ENCODE measurements at regions not wholly inside any gene's neighbourhood (a gene's known extent, or its start where the extent isn't known, plus 50 kb on each side); places are given as distances from the start of the nearest gene placed in this dataset.

DNA sequence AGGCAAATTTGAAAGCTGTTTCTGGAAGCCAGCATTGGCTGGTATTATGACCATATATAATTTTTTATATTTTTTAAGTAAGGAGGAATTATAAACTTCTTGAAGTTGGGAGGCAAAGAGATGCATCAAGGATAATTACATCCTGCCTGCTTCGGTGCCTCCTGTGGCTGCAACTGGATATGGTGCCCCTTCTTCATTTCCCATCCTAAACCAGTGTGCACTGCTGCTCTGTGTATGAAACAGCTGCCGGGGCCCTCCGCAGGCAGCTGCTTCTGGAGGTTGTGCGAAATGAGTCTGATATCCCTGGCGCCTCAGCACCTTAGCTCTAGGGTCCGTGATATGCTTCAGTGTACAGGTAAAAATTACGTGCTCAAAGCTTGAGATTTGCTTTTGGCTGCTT is 304.2 kb downstream of the ENC1 start:
- TF ChIP-seq, protein P1, sequence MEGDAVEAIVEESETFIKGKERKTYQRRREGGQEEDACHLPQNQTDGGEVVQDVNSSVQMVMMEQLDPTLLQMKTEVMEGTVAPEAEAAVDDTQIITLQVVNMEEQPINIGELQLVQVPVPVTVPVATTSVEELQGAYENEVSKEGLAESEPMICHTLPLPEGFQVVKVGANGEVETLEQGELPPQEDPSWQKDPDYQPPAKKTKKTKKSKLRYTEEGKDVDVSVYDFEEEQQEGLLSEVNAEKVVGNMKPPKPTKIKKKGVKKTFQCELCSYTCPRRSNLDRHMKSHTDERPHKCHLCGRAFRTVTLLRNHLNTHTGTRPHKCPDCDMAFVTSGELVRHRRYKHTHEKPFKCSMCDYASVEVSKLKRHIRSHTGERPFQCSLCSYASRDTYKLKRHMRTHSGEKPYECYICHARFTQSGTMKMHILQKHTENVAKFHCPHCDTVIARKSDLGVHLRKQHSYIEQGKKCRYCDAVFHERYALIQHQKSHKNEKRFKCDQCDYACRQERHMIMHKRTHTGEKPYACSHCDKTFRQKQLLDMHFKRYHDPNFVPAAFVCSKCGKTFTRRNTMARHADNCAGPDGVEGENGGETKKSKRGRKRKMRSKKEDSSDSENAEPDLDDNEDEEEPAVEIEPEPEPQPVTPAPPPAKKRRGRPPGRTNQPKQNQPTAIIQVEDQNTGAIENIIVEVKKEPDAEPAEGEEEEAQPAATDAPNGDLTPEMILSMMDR (IDR thresholded peaks at IDR 0.05; ENCODE audit: control insufficient read depth, insufficient read depth, low read depth, low read length, missing control alignments) = peak; percentile 22
- H3K4me3 ChIP-seq (ENCODE audit: control insufficient read depth, low read depth, low read length) = no peak overlapping the region
- no peak for DNase-seq (ENCODE audit: low read depth)

DNA sequence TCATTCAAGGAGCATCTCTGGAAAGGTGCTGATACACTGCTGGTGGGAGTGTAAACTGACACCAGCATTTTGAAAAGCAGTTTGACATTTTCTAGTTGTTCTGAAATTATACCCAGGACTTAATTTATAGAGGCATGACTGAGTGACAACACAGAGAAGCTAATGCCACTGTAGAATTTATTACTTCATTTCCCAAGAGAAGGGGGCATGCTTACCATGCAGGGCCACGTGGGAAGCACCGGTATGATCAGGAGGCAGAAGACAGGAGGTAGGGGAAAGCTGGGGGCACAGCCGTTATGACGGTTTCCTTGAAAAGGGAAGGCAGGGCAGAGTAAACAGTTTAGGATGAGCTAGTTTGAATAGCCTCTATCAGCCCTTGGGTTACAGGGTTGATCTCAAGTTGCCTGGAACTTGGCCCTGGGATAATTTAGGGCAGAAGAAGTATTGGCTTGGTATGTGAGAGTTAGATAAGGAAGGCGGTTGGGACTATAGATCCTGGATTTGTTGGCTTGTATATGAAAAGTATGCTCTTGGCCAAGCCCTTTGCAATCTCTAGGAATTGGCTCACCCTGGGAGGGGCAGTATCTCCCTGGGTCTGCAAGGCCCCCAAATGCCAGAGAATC is 305.7 kb downstream of the ENC1 start:
- no peak for DNase-seq (ENCODE audit: low read depth)
- H3K4me3 ChIP-seq (ENCODE audit: control insufficient read depth, low read depth, low read length) = no peak overlapping the region
- TF ChIP-seq, protein P1 (IDR thresholded peaks at IDR 0.05; ENCODE audit: control insufficient read depth, insufficient read depth, low read depth, low read length, missing control alignments) = no peak

DNA sequence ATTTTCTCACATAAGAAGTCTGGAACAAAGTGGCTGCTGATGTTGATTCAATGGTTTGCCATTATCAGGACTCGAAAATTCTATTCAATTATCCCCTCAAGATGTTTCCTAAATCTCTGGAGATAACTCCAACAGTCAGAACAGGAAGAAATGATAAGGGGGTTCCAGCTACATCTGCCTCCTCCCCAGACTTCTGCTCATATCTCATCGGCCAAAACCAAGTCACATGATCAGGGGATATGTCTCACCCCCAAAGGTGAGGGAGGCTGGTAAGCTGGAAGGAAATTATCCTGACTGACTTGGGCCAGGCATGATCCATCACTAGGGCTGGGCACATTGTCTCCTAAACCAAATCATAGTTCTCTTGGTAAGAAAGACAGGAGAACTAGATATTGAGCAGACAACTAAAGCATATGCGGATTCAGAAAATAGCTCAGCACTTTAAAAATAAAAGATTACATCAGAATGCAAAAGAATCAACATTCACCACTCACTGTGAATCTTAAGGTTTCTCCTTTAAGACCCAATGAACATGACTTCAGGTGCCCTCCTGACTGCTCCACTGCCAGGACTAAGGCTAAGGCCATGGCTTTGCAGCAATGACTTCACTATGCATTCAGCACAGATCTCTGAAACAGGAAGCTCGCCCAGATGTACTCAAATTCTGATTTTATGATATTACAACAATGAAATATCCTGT is 306.3 kb downstream of the ENC1 start:
- no peak for DNase-seq (ENCODE audit: low read depth)
- TF ChIP-seq, protein P1 (IDR thresholded peaks at IDR 0.05; ENCODE audit: control insufficient read depth, insufficient read depth, low read depth, low read length, missing control alignments) = no peak
- H3K4me3 ChIP-seq (ENCODE audit: control insufficient read depth, low read depth, low read length) = no peak overlapping the region

DNA sequence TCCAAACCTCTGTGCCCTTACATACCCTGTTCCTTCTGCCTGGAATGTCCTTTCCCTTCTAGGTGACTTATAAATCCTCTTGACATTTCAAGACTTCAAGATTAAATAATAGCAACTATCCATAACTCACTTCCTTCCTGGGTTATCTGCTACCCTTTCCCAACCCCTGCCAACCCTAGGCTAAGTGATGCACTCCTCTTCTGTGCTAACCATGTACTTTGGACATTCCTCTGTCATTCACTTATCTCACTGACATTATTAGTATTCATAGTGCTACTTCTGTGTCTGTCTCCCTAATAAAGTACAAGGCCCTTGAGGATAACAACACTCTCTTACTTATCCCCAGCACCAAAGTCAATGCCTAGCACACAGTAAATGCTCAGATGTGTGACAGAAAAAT is 307.1 kb downstream of the ENC1 start:
- TF ChIP-seq, protein P1 (IDR thresholded peaks at IDR 0.05; ENCODE audit: control insufficient read depth, insufficient read depth, low read depth, low read length, missing control alignments) = no peak
- H3K4me3 ChIP-seq (ENCODE audit: control insufficient read depth, low read depth, low read length) = no peak overlapping the region
- DNase-seq (ENCODE audit: low read depth) = no peak

DNA sequence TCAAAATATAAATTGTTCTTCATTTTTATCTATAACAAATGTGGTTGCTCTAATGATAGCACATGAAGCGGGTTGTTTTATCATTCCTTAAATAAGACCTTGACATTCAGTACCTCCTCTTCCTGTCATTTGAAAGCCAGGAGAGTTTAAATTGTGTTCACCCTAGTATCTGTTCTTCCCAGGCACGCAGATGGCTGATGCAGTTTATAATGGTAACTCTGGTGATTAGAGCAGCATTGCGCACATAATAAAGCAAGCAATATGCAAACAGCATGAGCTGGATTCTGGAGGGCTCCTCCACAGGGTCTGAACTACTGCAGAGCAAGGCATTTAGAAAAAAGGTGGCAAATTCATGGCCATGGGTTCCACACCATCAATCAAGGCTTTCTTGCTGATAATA is 307.8 kb downstream of the ENC1 start:
- DNase-seq (ENCODE audit: low read depth) = no peak
- H3K4me3 ChIP-seq (ENCODE audit: control insufficient read depth, low read depth, low read length) = no peak overlapping the region
- TF ChIP-seq, protein P1 (IDR thresholded peaks at IDR 0.05; ENCODE audit: control insufficient read depth, insufficient read depth, low read depth, low read length, missing control alignments) = no peak

DNA sequence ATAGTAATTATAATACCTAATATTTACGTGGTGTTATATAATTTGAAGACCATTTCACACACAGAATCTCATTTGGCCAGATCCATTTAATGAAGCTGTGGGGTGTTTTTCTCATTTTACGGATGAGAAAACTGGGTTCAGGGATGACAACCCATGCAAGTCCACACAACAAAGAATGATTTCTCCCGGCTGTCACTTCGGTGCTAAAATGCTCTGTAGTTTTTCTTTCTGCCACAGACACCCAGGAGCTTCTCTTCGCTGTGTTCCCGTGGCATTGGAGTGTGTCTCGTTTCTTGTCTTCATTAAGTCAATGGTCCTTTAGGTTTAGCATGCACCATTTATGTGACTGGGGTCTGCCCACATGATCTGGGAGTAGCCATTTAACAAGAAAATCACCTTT is 308.5 kb downstream of the ENC1 start:
- no peak overlapping the region for H3K4me3 ChIP-seq (ENCODE audit: control insufficient read depth, low read depth, low read length)
- TF ChIP-seq, protein P1 (IDR thresholded peaks at IDR 0.05; ENCODE audit: control insufficient read depth, insufficient read depth, low read depth, low read length, missing control alignments) = no peak
- DNase-seq (ENCODE audit: low read depth) = no peak
